ENCODE measurements at regions not wholly inside any gene's neighbourhood (a gene's known extent, or its start where the extent isn't known, plus 50 kb on each side); places are given as distances from the start of the nearest gene placed in this dataset.
"Not testable (repeated sequence)": the region's sequence is repeated elsewhere in the genome, so short reads cannot be mapped to it uniquely, and the experiment has no call there.

DNA sequence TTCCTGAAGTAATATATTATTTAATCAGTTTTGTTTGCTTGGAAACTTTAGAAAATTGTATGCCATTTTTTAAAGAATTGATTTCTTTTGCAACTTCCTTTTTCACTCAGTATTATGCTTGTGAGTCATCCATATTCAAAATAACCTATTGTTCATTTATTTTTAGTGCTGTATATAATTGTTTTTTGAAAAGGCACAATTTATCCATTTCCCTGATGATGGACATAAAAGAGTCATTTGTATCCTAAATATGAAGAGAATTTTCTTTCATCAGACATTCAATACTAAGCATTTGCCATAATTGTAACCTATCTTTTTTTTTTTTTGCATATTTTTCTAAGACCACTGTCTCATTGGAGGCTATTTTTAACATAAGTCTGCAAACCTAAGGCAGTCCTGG is 134.1 kb upstream of the SERPINE2 start:
- DNase-seq: no peak

DNA sequence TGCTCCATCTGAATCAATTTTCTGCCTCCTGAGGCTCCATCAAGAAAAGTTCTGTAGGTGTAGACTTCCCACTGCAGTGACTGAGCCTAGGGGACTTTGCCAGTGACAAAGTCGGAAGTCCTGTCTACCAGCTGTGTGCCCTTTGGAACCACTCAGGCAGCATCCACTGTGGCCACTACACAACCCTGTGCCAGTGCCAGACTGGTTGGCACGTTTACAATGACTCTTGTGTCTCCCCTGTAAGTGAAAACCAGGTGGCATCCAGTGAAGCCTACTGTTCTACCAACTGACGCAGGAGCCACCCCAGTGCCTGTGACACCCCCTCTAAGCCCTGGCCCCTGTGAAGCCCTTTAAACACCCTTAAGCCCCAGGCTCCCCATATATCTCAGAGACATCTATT is 132.1 kb upstream of the SERPINE2 start:
- no peak for DNase-seq

DNA sequence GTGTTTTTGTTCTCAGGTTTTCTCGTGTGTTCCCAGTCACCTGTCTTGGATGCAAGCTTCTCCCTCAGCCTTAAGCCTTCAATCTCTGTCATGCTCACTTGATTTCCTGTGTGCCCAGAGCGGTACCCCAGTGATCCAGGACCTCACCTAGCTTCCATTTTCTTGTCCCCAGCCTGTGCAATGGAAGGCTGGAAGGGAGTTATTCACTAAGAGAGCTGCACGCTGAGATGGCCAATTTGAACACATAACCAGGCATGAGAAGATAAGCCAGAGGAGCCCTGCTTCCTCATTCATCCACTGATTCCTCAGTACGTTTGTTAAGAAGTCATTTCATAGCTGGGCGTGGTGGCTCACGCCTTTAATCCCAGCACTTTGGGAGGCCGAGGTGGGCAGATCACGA is 130.8 kb upstream of the SERPINE2 start:
- no peak for DNase-seq

DNA sequence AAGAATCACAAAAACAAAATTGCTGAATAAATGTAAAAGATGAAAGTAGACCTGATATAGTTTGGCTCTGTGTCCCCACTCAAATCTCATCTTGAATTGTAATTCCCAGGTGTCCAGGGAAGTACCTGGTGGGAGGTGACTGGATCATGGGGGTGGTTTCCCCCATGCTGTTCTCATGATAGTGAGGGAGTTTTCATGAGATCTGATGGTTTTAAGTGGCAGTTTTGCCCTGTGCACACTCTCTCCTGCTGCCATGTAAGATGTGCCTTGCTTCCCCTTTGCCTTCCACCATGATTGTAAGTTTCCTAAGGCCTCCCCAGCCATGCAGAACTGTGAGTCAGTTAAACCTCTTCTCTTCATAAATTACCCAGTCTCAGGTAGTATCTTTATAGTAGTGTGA is 128.7 kb upstream of the SERPINE2 start:
- not testable (repeated sequence) for DNase-seq

DNA sequence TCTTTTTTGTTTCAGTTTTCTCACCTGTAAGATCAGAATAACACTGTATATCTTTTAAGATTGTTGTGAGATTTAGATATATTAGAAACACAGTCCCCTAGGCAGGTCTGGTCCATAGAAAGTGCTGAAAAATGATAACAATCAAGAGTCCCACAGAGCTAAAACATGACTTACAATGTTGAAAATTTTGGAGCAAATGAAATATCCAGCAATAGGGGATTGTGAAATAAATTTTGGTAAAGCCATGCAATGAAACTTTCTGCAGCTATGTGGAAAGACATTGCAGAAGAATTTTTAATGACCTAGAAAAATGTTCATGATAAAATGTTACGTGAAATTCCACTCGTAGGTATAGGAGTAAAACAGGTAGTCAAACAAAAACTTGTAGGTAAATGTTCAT is 127.6 kb upstream of the SERPINE2 start:
- DNase-seq: no peak

DNA sequence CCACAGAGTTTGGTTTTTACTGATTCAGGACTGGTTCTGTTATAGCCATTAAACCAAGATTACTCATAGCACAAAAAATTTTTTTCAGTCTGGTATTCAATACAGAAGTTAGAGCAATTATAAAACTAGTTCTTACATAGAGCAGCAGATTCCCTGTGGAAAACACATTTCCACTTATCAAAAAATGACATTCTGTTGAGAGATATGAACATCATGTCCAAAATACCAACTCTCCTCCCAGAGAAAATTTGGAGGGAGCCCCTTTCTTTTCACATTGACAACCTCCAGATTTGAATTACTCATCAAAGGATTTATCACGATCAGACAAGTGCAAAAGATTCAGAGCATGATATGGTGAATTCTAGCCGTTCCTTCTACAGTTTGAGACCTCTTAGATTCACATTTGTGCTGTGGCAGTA is 126.8 kb upstream of the SERPINE2 start:
- no peak for DNase-seq

DNA sequence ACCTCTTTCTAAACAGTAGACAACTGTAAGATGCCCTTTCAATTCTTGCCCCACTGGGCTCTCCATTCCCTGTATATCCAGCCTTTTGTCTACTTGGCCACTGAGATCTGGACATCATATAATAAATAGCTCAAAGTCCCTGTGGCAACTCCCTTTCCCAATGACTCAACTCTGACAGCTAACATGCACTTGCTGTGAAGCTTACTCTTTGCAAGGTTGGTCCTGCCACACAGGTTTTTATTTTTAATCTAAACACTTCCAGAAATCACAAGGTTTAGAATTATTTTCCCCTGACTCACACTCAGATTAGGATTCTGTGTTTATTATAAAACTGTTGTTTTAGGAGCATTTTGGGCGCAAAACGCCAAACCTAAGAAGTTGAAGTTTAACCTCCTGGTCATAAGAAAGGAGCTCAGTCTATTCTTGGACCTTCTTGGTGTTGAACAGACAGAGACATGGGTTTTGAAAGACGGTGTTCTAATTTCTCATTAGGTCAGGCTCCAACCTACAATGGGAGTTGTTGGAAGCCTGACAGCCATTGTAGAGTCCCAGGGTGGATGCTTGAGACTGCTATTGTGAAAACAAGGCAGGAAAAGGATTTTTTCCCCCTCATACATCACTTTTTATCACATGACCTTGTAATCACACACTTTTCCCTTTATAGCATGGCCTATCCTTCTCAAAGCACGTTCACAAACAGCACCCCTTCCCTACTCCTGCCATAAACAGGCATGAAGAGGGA is 124.7 kb upstream of the SERPINE2 start:
- DNase-seq: no peak

DNA sequence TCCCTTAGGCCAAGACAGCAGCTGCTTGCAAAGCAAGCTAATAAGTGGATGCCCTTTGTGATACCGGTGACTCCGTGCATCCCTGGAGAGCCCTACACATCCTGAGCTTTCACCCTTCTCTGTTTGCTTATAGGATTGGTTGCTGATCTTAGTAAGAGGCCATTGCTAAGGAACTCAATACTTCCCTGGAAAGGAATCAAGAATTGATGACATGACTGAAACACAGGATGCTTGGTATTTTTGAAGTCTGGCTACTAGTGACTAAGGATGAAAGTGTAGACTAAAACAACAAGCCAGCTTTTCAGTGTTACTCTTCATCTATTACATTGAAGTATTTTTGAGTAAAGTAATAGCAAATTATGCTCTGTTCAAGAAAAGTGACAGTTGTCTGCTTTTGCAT is 123.0 kb upstream of the SERPINE2 start:
- DNase-seq: no peak

DNA sequence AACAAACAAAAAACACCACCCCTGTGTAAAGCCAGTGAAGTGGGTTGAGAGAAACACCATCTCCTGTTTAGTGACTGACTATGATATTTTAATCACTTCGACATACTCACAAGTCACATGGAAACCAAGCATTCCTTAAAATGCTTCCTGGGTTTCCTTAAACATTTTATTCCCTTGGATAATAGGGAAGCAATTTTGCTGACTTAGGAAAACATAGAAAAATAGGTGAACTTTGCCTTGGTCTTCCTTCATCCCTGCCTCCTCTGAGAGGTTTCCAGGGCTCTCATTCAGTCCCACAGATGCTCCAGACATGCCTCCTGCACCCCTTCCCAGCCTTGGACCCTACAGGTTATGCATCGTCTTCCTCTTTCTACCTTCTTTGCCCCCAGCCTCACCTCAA is 122.6 kb upstream of the SERPINE2 start:
- no peak for DNase-seq

DNA sequence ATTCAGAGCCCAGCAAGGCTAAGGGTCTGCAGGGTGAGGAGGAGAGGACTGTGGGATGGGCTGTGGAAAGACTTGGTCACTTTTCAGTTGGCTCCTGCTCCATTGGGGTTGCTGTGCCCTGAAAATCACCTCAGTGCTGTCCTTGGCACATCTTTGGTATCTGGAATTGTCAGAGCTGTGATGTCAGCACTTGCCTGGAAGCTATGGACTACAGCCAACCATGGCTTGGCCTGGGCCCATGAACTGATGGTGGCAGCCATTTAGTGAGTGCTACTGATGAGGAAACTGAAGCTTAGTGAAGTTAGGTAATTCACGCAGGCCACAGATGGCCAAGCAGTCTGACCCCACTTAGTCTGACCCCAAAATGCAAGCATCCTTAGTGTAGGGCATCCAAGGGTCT is 121.8 kb upstream of the SERPINE2 start:
- no peak for DNase-seq

DNA sequence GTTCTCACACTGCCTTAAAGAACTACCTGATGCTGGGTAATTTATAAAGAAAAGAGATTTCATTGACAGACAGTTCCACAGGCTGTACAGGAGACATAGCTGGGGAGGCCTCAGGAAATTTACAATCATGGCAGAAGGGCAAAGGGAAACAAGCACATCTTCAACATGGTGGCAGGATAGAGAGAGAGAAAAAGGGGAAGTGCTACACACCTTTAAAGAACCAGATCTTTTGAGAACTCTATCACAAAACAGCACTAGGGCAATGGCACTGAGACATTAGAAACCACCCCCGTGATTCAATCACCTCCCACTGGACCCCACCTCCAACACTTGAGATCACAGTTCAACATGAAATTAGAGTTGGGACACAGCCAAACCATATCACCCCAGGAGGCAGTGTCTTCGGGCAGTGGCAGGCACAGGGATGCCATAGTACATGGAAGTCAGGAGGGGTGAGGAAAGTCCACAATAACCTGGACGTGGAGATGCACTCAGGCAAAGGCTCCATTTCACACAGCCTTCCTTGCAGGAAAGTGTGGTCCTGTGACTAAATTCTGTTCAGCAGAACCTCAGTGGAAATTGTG is 120.4 kb upstream of the SERPINE2 start:
- no peak for DNase-seq

DNA sequence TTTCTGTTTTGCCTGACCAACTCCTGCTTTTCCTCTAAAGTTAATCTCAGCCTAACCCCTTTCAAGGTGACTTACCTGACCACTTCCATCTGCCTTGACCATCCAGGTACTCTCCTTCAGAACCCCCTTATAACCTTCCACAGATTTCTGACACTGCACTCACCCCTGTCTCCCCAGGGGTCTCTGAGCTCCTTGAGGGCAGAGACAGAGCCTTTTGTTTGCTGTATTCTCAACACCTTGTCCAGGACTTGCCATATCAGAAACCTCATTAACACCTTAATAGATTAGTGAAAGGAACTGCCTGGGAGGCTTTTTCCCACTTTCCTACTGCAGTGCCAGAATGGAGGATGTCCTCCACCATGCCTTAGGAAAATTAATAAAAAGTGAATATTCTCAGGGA is 119.7 kb upstream of the SERPINE2 start:
- DNase-seq: no peak

DNA sequence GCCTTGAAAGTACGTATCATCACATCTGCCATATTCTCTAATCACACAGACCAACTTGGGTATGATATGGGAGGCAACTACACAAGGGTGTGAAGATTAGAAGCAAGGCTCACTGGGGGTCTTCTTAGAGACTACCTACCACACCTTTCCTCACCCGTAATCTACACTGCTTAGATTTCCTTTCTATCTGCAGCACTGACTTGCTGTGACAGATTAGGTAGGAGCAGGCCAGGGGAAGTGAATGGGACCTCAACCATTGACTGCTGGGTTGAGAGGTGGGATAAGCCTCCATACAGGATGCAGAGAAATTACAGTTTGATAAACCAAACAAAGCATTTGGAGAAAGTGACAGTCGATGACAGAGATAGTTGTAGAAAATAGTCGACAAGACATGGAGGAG is 119.0 kb upstream of the SERPINE2 start:
- DNase-seq: no peak

DNA sequence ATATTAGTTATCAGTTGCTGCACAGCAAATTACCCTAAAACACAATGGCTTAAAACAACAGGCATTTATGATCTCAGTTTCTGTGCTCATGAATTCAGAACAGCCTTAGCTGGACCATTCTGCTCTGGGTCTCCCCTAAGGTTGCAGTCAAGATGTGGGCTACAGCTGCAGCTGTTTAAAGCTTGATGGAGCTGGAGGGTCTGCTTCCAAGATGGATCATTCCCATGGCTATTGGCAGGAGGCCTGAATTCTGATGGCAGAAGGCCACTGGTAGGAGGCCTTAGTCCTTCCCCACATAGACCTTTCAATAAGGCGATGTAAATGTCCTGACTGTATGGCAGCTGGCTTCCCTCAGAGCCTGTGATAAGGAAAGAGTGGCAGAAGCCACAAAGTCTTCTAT is 118.6 kb upstream of the SERPINE2 start:
- no peak for DNase-seq

DNA sequence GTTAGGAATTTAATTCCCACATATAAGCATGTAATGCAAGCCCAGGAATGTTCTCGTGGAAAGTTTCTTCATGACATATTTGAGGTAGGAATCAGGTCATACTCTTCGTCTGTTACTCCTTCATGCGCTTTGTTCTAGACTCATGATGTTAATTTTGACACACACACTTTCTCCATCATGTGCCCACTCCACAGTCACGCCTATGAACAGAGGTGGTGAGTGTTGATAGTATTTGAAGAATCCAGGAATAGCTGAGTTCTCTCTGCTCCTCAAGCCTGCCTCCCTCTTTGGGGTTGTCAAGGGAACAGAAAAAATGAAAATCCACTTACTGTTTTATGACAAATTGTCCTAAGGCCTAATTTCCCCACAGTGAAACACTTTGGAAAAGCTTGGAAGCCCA is 117.3 kb upstream of the SERPINE2 start:
- DNase-seq: no peak

DNA sequence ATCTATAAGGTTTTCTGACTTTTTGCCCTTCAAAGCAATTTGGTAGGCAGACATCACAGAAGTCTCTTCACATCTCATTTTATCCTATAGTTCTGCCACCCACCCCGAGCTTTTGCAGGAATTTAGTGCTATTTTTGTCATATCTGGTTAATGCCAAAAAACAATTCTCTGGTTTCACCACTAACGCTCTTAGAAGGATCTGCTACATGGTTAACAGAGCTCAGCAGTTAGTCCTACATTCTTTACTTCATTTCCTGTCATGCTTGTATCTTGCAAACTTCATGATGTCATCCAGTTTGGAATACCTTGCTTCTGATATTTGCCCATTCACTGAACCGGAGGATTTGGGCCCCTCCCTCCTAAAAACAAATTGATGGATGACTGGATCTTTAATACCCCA is 116.8 kb upstream of the SERPINE2 start:
- no peak for DNase-seq

DNA sequence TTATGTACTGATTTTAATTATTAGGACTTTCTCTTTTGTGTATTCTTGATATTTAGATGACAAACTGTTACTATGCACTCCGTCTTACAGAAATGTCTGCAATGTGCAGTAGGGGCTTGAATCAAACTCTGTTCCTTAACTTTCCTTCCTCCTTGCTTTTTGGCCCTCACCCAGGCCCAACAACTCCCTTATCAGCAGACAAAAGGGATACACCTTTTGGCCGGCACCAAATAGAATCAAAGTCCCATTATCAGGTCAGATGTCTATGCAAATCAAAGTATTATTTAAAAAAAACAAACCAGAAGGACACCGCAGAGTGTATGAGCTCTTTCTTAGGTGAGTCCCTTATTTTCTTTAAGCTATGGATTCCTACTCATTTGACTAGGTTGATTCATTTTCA is 116.3 kb upstream of the SERPINE2 start:
- no peak for DNase-seq

DNA sequence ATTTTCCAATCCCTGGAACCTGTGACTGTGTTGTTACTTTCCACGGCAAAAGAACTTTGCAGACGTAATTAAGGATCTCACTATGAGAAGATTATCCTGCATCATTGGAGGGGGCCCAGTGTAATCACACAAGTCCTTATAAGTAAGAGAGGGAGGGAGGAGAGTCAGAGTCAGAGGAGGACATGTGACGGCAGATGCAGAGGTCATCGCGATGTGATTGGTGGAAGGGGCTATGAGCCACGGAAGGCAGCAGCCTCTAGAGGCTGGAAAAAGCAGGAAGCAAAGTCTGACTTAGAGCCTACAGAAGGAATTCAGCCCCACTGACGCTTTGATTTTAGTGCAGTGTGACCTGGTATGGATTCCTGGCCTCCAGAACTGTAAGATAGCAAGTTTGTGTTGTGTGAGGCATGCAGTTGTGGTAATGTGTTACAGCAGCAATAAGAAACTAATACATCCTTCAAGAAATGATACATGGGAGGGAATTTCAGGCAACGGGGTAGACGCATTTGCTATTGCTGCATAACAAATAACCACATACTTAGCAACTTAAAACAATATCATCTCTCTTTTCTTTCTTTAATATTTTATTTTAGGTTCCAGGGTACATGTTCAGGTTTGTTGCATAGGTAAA is 112.7 kb upstream of the SERPINE2 start:
- no peak for DNase-seq

DNA sequence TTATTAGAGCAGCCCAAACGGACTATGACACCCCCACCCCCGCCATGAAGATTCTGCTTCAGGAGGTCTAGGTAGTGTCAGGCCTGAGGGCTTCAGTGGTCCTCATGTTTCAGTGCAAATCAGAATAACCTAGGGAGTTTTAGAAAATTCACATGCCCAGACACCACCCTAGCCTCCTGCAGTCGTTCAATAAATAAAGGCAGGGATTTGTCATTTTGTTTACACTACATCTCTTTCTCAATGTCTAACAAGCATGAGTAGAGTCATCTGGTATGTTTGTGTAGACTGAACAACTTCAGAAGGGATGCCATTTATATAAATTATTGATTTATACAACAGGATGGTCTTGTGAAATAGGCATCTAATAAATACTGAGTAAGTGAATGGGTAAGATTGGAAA is 112.1 kb upstream of the SERPINE2 start:
- no peak for DNase-seq

DNA sequence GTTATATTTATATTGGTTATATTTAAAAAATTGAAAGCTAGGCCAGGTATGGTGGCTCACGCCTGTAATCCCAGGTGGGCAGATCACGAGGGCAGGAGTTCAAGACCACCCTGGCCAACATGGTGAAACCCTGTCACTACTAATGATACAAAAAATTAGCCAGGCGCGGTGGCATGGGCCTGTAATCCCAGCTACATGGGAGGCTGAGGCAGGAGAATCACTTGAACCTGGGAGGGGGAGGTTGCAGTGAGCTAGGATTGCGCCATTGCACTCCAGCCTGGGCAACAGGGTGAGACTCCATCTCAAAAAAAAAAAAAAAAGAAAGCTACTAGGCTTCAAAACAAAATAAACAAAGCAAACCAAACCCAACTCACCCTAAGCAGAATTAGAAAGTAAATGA is 109.0 kb upstream of the SERPINE2 start:
- not testable (repeated sequence) for DNase-seq

DNA sequence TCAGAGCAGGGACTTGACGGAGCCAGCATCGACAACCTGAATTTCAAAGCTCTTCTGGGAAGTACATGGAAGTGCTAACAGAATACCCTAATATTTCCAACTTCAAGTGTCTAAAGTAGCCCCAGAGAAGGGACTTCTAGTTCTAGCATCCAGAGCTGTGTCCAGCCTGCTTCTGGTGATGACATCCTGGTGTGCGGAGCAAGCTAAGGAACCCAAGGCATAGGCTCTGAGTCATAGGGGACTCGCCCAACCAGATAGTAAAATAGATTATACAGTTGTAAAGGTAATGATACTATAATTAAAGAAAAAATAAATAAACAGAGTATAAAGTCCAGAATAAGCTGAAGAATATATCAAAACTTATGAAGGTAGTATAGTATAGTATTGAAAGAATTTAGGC is 108.1 kb upstream of the SERPINE2 start:
- DNase-seq: no peak

DNA sequence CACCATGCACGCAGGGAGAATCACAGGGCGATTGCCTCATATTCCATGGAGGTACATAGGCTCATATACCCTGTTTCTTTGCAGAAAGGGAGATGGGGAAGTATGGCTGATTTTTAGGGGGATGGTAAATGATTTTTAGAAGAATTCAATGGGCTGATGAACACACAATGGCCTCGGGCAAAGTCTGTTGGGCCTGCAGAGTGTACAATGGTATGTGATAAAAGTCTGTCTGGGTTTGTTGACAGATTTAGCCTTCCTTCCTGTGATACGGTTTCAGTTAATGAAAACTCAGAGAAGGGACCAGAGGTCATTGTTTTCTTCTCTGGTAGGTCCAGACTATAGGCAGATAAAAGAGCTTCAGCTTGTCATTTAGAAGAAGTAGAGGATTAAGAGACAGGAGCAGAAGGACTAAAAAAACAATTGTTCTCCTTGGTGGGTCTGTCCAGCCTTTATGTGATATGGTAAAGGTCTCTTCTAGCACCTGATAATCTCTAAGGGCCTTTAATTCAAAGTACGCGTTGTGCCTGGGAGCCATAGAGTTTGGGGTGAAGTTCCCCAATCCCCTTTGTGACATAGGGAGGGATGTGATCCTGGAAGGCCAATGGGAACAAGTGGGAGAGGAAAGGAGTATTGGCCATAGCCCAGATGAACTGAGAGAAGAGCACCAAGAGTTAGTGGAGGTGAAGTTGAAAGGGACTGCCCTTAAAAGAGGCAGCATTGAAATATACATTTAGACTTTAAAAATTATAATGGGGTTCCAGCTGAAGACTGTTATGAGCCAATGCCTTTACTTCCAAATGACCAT is 107.5 kb upstream of the SERPINE2 start:
- DNase-seq: no peak

DNA sequence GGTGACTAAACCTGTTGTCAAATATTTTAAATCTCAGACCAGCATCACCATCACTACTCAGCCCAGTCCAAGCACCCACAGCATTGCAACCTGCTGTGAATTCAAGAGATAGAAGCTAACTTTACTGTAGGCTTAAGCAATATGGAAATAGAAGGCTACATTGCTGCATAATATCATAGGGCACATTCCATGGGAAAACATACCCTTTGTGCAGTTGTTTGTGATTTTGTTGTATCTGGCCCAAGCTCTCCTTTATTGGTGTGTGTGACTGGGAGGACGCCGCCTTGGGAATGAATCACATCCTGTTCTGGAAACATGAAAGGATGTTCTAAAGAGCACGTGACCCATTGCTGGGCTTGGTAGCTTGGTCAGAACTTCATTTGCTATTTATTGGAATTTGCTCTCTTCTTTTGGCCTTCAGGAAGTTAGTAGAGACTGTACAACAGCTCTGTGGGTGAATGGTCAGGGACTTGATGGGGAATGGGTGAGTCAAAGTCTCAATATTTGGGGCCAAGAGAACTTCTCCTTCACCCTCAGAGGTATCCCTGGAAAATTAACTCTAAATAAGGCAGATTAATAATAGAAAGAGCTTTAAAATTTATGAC is 106.8 kb upstream of the SERPINE2 start:
- DNase-seq: no peak

All from CD4-positive, alpha-beta T cell treated with Interleukin-12 subunit alpha and Interleukin-12 subunit beta, for 1 hour (primary cell).